Endothelial cell of umbilical vein (primary cell): ENCODE measurements at regions not wholly inside any gene's neighbourhood (a gene's known extent, or its start where the extent isn't known, plus 50 kb on each side); places are given as distances from the start of the nearest gene placed in this dataset.

ENCODE experiments used
- EZH2 ChIP-seq: IDR thresholded peaks from 2 replicates; pipeline ENCODE4 v1.6.1; 2012; ENCODE audit warnings: borderline replicate concordance, low read depth, mild to moderate bottlenecking, moderate library complexity, low read length, inconsistent platforms; ENCODE audit not compliant: severe bottlenecking
- MYC ChIP-seq: IDR thresholded peaks from one replicate; pipeline ENCODE4 v1.6.1; 2011; ENCODE audit warnings: mild to moderate bottlenecking, low read depth, low read length
- POLR2A ChIP-seq: IDR thresholded peaks from 2 replicates; pipeline ENCODE4 v1.6.1; 2012; ENCODE audit warnings: low read depth, mild to moderate bottlenecking, control low read depth, low read length
- POLR2AphosphoS5 ChIP-seq: IDR thresholded peaks from 2 replicates; pipeline ENCODE4 v1.6.1; 2012; ENCODE audit warnings: low read depth, mild to moderate bottlenecking, control low read depth, low read length, moderate library complexity; ENCODE audit not compliant: insufficient read depth
- TF ChIP-seq, protein P1 (sequence below), 2 donors: IDR thresholded peaks; 1 replicate in 1 of 2; 2 replicates in 1 of 2; pipeline ENCODE4 v1.5.1; 2011; ENCODE audit warnings: low read length in 2 of 2, mild to moderate bottlenecking in 2 of 2, moderate library complexity in 2 of 2, control low read depth in 1 of 2, inconsistent platforms in 1 of 2, low read depth in 1 of 2; ENCODE audit not compliant: insufficient read depth in 1 of 2; ENCODE audit errors: extremely low read depth in 1 of 2

DNA sequence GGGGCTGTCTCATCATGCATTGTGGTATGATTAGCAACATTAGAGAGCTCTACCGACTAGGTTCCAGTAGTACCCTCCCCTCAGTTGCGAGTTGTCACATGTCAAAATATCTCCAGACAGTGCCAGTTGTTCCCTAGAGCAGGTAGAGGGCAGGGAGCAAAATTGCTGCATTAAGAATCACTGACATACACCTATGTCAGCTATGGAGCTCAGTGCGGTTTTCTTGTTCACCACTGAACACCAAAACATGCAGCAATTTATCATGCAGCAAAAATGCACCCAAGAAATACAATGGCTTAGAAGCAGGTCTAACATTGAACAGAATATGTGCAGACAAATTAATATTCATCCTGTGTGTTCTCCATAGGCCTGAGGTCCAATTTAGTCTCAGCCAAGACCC is 186.9 kb upstream of the STARD13 start:
- TF ChIP-seq POLR2A (no peak), EZH2 (no peak), MYC (no peak), POLR2AphosphoS5 (no peak)
- TF ChIP-seq, protein P1, sequence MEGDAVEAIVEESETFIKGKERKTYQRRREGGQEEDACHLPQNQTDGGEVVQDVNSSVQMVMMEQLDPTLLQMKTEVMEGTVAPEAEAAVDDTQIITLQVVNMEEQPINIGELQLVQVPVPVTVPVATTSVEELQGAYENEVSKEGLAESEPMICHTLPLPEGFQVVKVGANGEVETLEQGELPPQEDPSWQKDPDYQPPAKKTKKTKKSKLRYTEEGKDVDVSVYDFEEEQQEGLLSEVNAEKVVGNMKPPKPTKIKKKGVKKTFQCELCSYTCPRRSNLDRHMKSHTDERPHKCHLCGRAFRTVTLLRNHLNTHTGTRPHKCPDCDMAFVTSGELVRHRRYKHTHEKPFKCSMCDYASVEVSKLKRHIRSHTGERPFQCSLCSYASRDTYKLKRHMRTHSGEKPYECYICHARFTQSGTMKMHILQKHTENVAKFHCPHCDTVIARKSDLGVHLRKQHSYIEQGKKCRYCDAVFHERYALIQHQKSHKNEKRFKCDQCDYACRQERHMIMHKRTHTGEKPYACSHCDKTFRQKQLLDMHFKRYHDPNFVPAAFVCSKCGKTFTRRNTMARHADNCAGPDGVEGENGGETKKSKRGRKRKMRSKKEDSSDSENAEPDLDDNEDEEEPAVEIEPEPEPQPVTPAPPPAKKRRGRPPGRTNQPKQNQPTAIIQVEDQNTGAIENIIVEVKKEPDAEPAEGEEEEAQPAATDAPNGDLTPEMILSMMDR (IDR thresholded peaks at IDR 0.05; ENCODE audit: extremely low read depth in 1 of 2, insufficient read depth in 1 of 2, low read depth in 1 of 2, low read length in 2 of 2): no peak
